ENCODE measurements at regions not wholly inside any gene's neighbourhood (a gene's known extent, or its start where the extent isn't known, plus 50 kb on each side); places are given as distances from the start of the nearest gene placed in this dataset.
A peak's percentile ranks its signal among the peaks of the same experiment; 100 is the strongest.
"Not testable (repeated sequence)": the region's sequence is repeated elsewhere in the genome, so short reads cannot be mapped to it uniquely, and the experiment has no call there.

GRCh38 chr1:228825041-228825440 lies 89.8 kb downstream of the RHOU start:
- DNase-seq, result no peak

- DNase-seq, result no peak
Observed at GRCh38 chr1:228825840-228826484, 90.7 kb downstream of the RHOU start.

- DNase-seq, result peak; percentile 88
Observed at GRCh38 chr1:228827019-228827418, 91.7 kb downstream of the RHOU start.

GRCh38 chr1:228828151-228828550 lies 92.9 kb downstream of the RHOU start:
- peak; percentile 10 for DNase-seq

- DNase-seq, result no peak
Observed at GRCh38 chr1:228830185-228830953, 95.1 kb downstream of the RHOU start.

GRCh38 chr1:228830954-228831481 lies 95.7 kb downstream of the RHOU start:
- no peak for DNase-seq

- DNase-seq, result no peak
Observed at GRCh38 chr1:228833911-228834688, 98.8 kb downstream of the RHOU start.

GRCh38 chr1:228835456-228835855 lies 100.2 kb downstream of the RHOU start:
- no peak for DNase-seq

GRCh38 chr1:228835911-228836310 lies 100.6 kb downstream of the RHOU start:
- DNase-seq, result no peak

GRCh38 chr1:228836427-228836826 lies 101.1 kb downstream of the RHOU start:
- no peak for DNase-seq

- no peak for DNase-seq
Observed at GRCh38 chr1:228837032-228837431, 101.8 kb downstream of the RHOU start.

- DNase-seq, result peak; percentile 82
Observed at GRCh38 chr1:228837817-228838716, 102.8 kb downstream of the RHOU start.

- no peak for DNase-seq
Observed at GRCh38 chr1:228838717-228839500, 103.6 kb downstream of the RHOU start.

- no peak for DNase-seq
Observed at GRCh38 chr1:228839656-228840055, 104.4 kb downstream of the RHOU start.

- no peak for DNase-seq
Observed at GRCh38 chr1:228841632-228842031, 106.4 kb downstream of the RHOU start.

GRCh38 chr1:228842094-228842775 lies 107.0 kb downstream of the RHOU start:
- peak; percentile 62 for DNase-seq

GRCh38 chr1:228845101-228845500 lies 109.8 kb downstream of the RHOU start:
- no peak for DNase-seq

GRCh38 chr1:228846952-228847351 lies 111.7 kb downstream of the RHOU start:
- DNase-seq, result no peak

GRCh38 chr1:228847451-228847850 lies 112.2 kb downstream of the RHOU start:
- DNase-seq, result not testable (repeated sequence)

- DNase-seq, result no peak
Observed at GRCh38 chr1:228848406-228848805, 113.1 kb downstream of the RHOU start.

- DNase-seq, result no peak
Observed at GRCh38 chr1:228849011-228849541, 113.8 kb downstream of the RHOU start.
